Nephron progenitor cell (in vitro differentiated cells): ENCODE measurements at regions not wholly inside any gene's neighbourhood (a gene's known extent, or its start where the extent isn't known, plus 50 kb on each side); places are given as distances from the start of the nearest gene placed in this dataset.

Experiments
- DNase-seq: peaks from one replicate; pipeline ENCODE4 v3.0.0; 2021
- H3K27ac Mint-ChIP-seq: 2 replicates; pipeline ENCODE4 v1.8.0; 2021; ENCODE audit warnings: mild to moderate bottlenecking, moderate library complexity, mixed read lengths
- H3K27me3 Mint-ChIP-seq: 2 replicates; pipeline ENCODE4 v1.8.0; 2021; ENCODE audit warnings: mild to moderate bottlenecking, low read depth, mixed read lengths; ENCODE audit not compliant: poor library complexity
- H3K36me3 Mint-ChIP-seq: 2 replicates; pipeline ENCODE4 v1.8.0; 2021; ENCODE audit warnings: low read depth, mixed read lengths
- H3K4me1 Mint-ChIP-seq: 2 replicates; pipeline ENCODE4 v1.8.0; 2021; ENCODE audit warnings: mixed read lengths
- H3K4me3 Mint-ChIP-seq: 2 replicates; pipeline ENCODE4 v1.8.0; 2021; ENCODE audit warnings: mild to moderate bottlenecking, moderate library complexity, mixed read lengths
- H3K9me3 Mint-ChIP-seq: 2 replicates; pipeline ENCODE4 v1.8.0; 2021; ENCODE audit warnings: mild to moderate bottlenecking, moderate library complexity, mixed read lengths
- CTCF ChIP-seq: fragments of 200-600 bp; sonication (generic); IDR thresholded peaks from 2 replicates; pipeline ENCODE4 v1.5.0; 2021; ENCODE audit warnings: antibody characterized with exemption

GRCh38 chr17:72349011-72349410 lies 228.2 kb downstream of the SOX9 start:
- Mint-ChIP-seq H3K4me1 (peaks cover 46% of the 10 kb centered on the region), H3K4me3 (no peak overlapping the region), H3K27ac (no peak overlapping the region), H3K36me3 (peaks cover 5% of the 10 kb centered on the region), H3K9me3 (peaks cover 14% of the 10 kb centered on the region), H3K27me3 (peaks cover 8% of the 10 kb centered on the region)
- DNase-seq: no peak
- no peak for TF ChIP-seq CTCF

DNA sequence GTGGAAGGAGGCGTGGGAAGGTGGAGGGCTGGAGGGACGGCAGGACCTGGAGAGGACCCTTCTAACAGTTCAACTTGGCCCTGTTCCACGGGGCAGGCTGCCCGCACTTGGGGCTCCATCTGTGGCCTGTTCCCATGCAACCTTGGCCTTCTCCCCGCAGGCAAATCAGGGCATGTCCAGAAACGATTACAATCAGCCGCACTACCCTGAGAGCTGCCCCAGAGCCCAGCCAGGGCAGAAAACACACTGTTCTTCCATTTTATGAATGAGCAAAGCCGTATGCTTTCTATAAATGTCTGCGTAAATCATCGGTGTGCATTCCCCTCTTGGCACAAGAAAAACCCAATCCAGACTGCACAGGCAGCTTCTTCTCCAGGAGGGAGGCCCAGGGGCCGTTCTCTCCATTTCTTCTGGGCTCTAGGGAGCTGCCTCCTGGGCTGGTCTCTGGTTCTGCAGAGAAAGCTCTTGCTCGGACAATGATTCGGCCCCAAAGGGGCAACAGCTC lies 228.7 kb downstream of the SOX9 start:
- no peak for DNase-seq
- Mint-ChIP-seq H3K36me3 (peaks cover 5% of the 10 kb centered on the region), H3K9me3 (peaks cover 17% of the 10 kb centered on the region), H3K27ac (no peak overlapping the region), H3K4me1 (peaks cover 43% of the 10 kb centered on the region), H3K4me3 (no peak overlapping the region), H3K27me3 (peaks cover 8% of the 10 kb centered on the region)
- no peak for TF ChIP-seq CTCF

DNA sequence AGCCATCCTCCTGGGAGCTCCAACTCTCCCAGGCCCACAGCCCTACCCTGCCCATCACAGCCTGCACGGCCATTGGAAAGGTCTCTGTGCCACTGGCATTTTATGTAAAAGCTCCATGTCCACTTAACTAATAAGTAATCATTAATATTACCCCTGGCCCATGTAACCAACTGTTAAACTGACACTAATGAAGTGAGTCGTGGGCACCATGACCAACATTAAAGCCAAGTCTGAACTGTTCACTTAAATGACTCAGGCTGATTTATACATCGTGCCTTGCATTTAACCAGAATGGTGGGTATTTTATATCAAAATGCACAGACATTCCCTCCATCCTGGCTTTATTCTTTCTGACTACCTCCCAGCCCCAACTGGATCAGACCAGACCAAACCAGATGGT lies 229.3 kb downstream of the SOX9 start:
- peaks cover 41% of the 10 kb centered on the region for H3K4me1 Mint-ChIP-seq
- DNase-seq: no peak
- H3K4me3 Mint-ChIP-seq: no peak overlapping the region
- H3K9me3 Mint-ChIP-seq: peaks cover 17% of the 10 kb centered on the region
- peaks cover 5% of the 10 kb centered on the region for H3K36me3 Mint-ChIP-seq
- TF ChIP-seq CTCF: no peak
- peaks cover 8% of the 10 kb centered on the region for H3K27me3 Mint-ChIP-seq
- H3K27ac Mint-ChIP-seq: no peak overlapping the region

GRCh38 chr17:72351365-72351764 lies 230.5 kb downstream of the SOX9 start:
- TF ChIP-seq CTCF: no peak
- H3K9me3 Mint-ChIP-seq: peaks cover 21% of the 10 kb centered on the region
- no peak for DNase-seq
- no peak overlapping the region for H3K4me3 Mint-ChIP-seq
- peaks cover 5% of the 10 kb centered on the region for H3K36me3 Mint-ChIP-seq
- peaks cover 8% of the 10 kb centered on the region for H3K27me3 Mint-ChIP-seq
- no peak overlapping the region for H3K27ac Mint-ChIP-seq
- peaks cover 41% of the 10 kb centered on the region for H3K4me1 Mint-ChIP-seq

GRCh38 chr17:72351884-72352346 lies 231.1 kb downstream of the SOX9 start:
- no peak overlapping the region for H3K27ac Mint-ChIP-seq
- DNase-seq: peak; percentile 30
- H3K4me1 Mint-ChIP-seq: peaks cover 41% of the 10 kb centered on the region
- H3K9me3 Mint-ChIP-seq: peaks cover 21% of the 10 kb centered on the region
- TF ChIP-seq CTCF: no peak
- peaks cover 9% of the 10 kb centered on the region for H3K27me3 Mint-ChIP-seq
- peak overlapping the region; percentile 2 for H3K4me3 Mint-ChIP-seq
- H3K36me3 Mint-ChIP-seq: peaks cover 5% of the 10 kb centered on the region

- peaks cover 41% of the 10 kb centered on the region for H3K4me1 Mint-ChIP-seq
- no peak for DNase-seq
These were observed 232.7 kb downstream of the SOX9 start for GRCh38 chr17:72353502-72353901.

More at GRCh38 chr17:72353502-72353901, 232.7 kb downstream of the SOX9 start:
- Mint-ChIP-seq H3K4me3 (no peak overlapping the region), H3K27me3 (peaks cover 17% of the 10 kb centered on the region), H3K9me3 (peaks cover 18% of the 10 kb centered on the region), H3K27ac (peak overlapping the region; percentile 15), H3K36me3 (peaks cover 5% of the 10 kb centered on the region)
- TF ChIP-seq CTCF: no peak
